PC-3 (cell line): ENCODE measurements at regions not wholly inside any gene's neighbourhood (a gene's known extent, or its start where the extent isn't known, plus 50 kb on each side); places are given as distances from the start of the nearest gene placed in this dataset.

ENCODE experiments used
- EZH2phosphoT487 ChIP-seq: fragments of 300-600 bp; sonication (generic); IDR thresholded peaks from 2 replicates; pipeline ENCODE4 v1.6.1; 2018; ENCODE audit warnings: mild to moderate bottlenecking, antibody characterized with exemption, low read length, borderline replicate concordance
- TF ChIP-seq, protein P1 (sequence below): fragments of 300-600 bp; sonication (generic); conservative IDR thresholded peaks from 2 replicates; pipeline ENCODE4 v1.5.1; 2017; ENCODE audit warnings: antibody characterized with exemption, low read depth, mild to moderate bottlenecking, low read length

DNA sequence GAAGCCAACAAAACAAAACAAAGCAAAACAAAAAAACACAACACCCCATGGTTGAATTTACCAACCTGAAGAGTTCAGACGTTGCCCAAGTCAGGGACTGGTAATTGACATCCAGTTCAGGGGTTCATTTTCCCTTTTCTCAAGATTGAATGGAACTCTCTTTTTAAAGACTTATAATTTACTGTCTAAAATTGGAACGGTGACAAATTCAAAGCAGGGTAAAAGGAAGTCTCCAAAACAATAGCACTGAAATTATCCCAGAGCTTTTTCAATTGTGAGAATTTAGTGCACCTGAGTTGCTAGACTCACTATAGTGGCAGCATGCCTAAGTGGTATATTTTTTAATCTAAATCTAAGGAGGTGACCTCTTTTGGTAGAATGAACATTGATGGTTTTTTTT, 90.9 kb upstream of the PREP start:
- TF ChIP-seq, protein P1, sequence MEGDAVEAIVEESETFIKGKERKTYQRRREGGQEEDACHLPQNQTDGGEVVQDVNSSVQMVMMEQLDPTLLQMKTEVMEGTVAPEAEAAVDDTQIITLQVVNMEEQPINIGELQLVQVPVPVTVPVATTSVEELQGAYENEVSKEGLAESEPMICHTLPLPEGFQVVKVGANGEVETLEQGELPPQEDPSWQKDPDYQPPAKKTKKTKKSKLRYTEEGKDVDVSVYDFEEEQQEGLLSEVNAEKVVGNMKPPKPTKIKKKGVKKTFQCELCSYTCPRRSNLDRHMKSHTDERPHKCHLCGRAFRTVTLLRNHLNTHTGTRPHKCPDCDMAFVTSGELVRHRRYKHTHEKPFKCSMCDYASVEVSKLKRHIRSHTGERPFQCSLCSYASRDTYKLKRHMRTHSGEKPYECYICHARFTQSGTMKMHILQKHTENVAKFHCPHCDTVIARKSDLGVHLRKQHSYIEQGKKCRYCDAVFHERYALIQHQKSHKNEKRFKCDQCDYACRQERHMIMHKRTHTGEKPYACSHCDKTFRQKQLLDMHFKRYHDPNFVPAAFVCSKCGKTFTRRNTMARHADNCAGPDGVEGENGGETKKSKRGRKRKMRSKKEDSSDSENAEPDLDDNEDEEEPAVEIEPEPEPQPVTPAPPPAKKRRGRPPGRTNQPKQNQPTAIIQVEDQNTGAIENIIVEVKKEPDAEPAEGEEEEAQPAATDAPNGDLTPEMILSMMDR: no peak
- no peak for TF ChIP-seq EZH2phosphoT487
